Fibroblast of villous mesenchyme (primary cell): ENCODE measurements at regions not wholly inside any gene's neighbourhood (a gene's known extent, or its start where the extent isn't known, plus 50 kb on each side); places are given as distances from the start of the nearest gene placed in this dataset.

Experiments
- DNase-seq: peaks from one replicate; pipeline ENCODE4 v3.0.0-alpha.2; 2010; ENCODE audit warnings: low read depth
- H3K4me3 ChIP-seq: 2 replicates; pipeline ENCODE4 v1.5.1; 2011; ENCODE audit warnings: low read depth, mild to moderate bottlenecking, low read length
- TF ChIP-seq, protein P1 (sequence below): IDR thresholded peaks from 2 replicates; pipeline ENCODE4 v1.5.1; 2012; ENCODE audit warnings: low read depth, mild to moderate bottlenecking, low read length; ENCODE audit not compliant: insufficient read depth

- TF ChIP-seq, protein P1, sequence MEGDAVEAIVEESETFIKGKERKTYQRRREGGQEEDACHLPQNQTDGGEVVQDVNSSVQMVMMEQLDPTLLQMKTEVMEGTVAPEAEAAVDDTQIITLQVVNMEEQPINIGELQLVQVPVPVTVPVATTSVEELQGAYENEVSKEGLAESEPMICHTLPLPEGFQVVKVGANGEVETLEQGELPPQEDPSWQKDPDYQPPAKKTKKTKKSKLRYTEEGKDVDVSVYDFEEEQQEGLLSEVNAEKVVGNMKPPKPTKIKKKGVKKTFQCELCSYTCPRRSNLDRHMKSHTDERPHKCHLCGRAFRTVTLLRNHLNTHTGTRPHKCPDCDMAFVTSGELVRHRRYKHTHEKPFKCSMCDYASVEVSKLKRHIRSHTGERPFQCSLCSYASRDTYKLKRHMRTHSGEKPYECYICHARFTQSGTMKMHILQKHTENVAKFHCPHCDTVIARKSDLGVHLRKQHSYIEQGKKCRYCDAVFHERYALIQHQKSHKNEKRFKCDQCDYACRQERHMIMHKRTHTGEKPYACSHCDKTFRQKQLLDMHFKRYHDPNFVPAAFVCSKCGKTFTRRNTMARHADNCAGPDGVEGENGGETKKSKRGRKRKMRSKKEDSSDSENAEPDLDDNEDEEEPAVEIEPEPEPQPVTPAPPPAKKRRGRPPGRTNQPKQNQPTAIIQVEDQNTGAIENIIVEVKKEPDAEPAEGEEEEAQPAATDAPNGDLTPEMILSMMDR: no peak
- no peak overlapping the region for H3K4me3 ChIP-seq
- DNase-seq: no peak
Measured at GRCh38 chr5:124524552-124525232, 221.7 kb downstream of the ZNF608 start.

DNA sequence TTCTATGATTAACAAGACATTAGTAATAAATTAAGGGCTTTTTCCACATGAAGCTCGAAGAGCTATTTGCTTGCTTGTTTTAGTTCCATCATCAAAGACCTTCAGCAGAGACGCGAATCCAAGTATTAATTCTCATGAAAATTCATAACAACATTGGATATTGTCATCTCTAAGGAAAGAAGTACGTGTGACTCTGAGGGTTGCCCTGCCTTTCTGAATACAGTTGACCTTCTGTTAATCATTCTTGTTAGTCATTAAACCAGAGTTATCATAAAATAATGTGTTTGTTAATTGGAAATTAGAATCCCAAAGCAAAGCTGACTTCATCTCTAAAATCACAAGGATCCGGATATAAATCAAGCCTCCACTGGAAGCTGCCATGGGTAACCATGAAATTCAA, 222.5 kb downstream of the ZNF608 start:
- no peak for DNase-seq
- TF ChIP-seq, protein P1: no peak
- no peak overlapping the region for H3K4me3 ChIP-seq

GRCh38 chr5:124522992-124523391, 223.4 kb downstream of the ZNF608 start:
- no peak overlapping the region for H3K4me3 ChIP-seq
- no peak for DNase-seq
- TF ChIP-seq, protein P1: no peak

- DNase-seq: no peak
- H3K4me3 ChIP-seq: no peak overlapping the region
- TF ChIP-seq, protein P1: no peak
Measured at GRCh38 chr5:124521461-124522230, 224.8 kb downstream of the ZNF608 start.

GRCh38 chr5:124519396-124519795, 227.0 kb downstream of the ZNF608 start:
- no peak overlapping the region for H3K4me3 ChIP-seq
- DNase-seq: peak; percentile 82
- TF ChIP-seq, protein P1: no peak

- DNase-seq: no peak
Measured at GRCh38 chr5:124516567-124516966, 229.9 kb downstream of the ZNF608 start.

More at GRCh38 chr5:124516567-124516966, 229.9 kb downstream of the ZNF608 start:
- TF ChIP-seq, protein P1: no peak
- no peak overlapping the region for H3K4me3 ChIP-seq
